Mononuclear cell (primary cell): ENCODE measurements at regions not wholly inside any gene's neighbourhood (a gene's known extent, or its start where the extent isn't known, plus 50 kb on each side); places are given as distances from the start of the nearest gene placed in this dataset.
"Not testable (repeated sequence)": the region's sequence is repeated elsewhere in the genome, so short reads cannot be mapped to it uniquely, and the experiment has no call there.

Source experiments
- H3K27me3 ChIP-seq: 2 replicates; pipeline ENCODE4 v1.6.0; 2011; ENCODE audit warnings: low read length, control low read depth; ENCODE audit not compliant: insufficient read depth
- H3K4me1 ChIP-seq: 2 replicates; pipeline ENCODE4 v1.5.1; 2011; ENCODE audit warnings: mild to moderate bottlenecking, low read length, control low read depth; ENCODE audit not compliant: insufficient read depth
- H3K4me3 ChIP-seq: 2 replicates; pipeline ENCODE4 v1.5.1; 2011; ENCODE audit warnings: mild to moderate bottlenecking, low read length, moderate library complexity
- H3K9me3 ChIP-seq: 2 replicates; pipeline ENCODE4 v1.5.1; 2011; ENCODE audit warnings: low read depth, mild to moderate bottlenecking, control low read depth, low read length

DNA sequence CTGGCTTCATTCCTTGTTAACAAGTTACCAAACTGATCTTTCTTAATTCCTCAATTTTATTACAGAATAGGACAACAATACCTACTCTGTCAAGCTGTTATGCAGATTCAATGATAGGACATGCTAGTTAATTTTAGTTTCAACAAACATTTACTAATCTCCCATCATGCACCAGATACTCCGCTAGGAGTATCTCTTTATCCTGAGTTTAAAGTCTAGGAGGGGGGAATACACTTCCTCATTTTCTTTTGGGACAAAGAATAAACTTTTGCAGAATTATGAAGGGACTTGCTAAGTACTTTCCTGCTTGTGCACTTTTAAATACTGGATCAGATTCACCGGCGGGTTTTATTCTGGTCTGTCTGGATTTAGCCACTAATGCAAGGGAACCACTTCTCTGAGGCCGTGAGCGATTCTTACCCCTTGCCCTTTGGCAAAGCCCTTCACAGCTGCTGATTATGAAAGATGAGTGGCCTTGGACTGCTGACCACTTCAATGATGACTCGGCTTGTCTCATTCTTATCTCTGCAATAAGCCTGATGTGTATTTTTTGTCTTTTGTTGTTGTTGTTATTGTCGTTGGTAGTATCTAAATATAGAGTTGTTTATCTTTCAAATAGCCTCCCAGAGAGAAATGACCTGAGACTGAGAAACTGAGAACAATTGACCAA is 73.9 kb downstream of the RMI1 start:
- Histone ChIP-seq H3K4me1 (no peaks in the 10 kb centered on the region), H3K4me3 (no peak overlapping the region), H3K9me3 (no peaks in the 10 kb centered on the region), H3K27me3 (no peaks in the 10 kb centered on the region)

DNA sequence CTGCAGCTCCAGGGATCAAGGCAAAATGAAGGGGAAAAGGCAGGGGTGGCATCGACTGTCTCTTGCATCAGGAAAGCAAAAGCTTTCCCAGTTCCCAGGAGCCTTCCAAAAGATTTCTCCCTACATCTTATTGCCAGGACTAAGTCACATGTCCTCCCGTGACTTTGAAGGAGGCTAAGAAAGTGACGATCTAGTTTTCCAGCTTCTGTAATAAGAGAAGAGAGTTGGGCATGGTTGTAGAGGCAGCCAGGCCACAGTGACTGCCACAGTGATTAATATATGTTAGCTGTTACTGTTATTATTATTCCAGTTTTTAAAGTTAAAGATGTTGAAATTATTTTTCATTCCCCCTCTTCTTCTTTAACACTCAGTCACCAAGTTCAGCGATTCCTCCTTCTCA is 77.1 kb downstream of the RMI1 start:
- H3K4me3 ChIP-seq = no peak overlapping the region
- H3K4me1 ChIP-seq = no peaks in the 10 kb centered on the region
- no peaks in the 10 kb centered on the region for H3K9me3 ChIP-seq
- H3K27me3 ChIP-seq = no peaks in the 10 kb centered on the region

DNA sequence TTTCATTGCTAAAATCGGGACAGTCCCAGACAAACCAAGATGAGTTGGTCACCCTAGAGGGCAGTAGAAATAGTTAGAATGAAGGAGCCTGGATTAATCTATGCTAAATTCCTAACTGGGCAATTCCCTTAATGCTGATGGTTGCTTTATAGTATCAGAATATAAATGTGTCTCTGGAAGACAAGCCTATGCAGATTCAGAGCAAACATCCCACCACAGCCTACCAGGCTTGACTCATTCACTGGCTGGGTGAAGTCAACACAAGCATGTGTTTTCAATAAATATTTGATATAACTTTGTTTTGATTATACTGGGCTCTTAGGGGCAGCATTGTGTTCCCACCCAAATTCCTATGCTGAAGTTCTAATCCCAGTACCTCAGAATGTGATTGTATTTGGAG is 79.3 kb downstream of the RMI1 start:
- no peaks in the 10 kb centered on the region for H3K9me3 ChIP-seq
- H3K27me3 ChIP-seq = no peaks in the 10 kb centered on the region
- no peak overlapping the region for H3K4me3 ChIP-seq
- H3K4me1 ChIP-seq = no peaks in the 10 kb centered on the region

DNA sequence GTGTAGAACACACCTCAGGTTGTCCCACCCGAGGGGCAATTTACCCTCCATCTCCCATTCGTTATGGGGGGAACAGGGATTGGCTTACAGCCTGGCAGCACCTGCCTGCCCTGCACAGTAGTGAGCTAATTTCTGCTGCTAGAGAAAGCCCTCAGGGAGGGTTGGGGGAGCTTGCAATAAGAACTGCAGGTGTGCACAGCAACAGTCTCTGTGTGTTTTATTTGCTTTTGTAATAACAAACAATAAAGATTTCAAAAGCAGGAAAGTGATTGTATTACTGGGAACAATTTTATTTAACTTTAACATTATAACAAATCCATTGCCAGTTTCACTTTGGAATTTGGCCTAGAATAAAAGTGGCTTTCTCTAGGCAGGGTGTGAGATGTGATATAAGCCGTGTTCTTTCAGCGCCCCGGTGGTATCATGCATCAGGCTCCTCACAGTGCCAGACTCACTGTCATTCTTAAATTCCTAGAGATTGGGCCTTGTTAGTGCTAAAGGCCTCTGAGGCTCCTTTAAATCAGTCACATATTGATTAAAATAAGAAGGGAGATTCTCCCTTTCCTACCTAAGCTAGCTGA is 81.1 kb downstream of the RMI1 start:
- no peaks in the 10 kb centered on the region for H3K9me3 ChIP-seq
- H3K27me3 ChIP-seq = no peaks in the 10 kb centered on the region
- H3K4me1 ChIP-seq = no peaks in the 10 kb centered on the region
- H3K4me3 ChIP-seq = no peak overlapping the region

DNA sequence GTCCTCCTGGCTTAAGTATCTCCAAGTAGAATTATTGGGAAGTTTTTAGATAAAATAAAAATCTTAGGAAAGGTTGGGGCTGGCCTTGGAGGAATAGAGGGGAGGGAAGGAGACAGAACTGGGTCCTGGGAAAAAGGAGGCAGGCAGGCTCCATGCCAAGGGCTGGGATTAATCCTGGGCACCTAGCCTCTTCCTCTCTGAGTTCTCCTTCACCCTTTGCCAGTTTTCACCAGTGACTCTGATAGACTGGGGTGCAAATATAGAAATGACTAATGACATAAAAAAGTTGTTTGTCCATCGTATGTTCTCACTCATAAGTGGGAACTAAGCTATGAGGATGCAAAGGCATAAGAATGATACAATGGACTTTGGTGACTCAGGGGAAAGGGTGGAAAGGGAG is 81.9 kb downstream of the RMI1 start:
- Histone ChIP-seq H3K27me3 (no peaks in the 10 kb centered on the region), H3K9me3 (no peaks in the 10 kb centered on the region), H3K4me3 (no peak overlapping the region), H3K4me1 (no peaks in the 10 kb centered on the region)

DNA sequence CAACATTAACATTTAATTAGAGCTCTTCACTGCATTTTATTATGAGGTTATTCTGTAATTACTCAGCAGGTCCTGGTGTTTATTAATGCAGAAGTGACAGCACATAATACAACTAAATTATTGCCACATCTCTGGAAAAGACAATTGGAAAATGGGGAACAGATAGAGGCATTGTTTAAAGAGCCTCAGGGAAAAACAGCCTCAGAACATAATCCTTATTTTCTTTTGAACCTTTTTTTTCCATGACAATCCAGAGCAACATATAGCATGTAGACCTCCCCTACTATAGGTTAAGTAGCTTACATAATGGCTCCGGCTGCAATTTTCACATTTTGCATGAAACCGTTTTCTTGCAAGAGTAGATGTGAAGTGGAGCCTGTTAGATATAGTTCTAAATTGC is 87.2 kb downstream of the RMI1 start:
- Histone ChIP-seq H3K4me3 (no peak overlapping the region), H3K4me1 (no peaks in the 10 kb centered on the region), H3K9me3 (no peaks in the 10 kb centered on the region), H3K27me3 (no peaks in the 10 kb centered on the region)

DNA sequence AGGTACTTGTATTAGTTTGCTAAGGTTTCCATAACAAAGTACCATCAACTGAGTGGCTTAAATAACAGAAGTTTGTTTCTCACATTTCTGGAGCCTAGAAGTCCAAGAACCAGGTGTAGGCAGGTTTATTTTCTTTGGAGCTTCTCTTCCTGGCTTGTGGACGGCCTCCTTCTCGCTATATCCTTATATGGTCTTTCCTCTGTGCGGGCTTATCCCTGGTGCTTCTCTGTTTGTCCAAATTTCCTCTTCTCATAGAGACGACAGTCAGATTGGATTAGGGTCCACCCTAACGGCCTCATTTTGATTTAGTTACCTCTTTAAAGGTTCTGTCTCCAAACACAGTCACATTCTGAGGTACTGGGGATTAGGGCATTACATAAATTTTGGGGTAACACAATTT is 88.3 kb downstream of the RMI1 start:
- no peaks in the 10 kb centered on the region for H3K4me1 ChIP-seq
- H3K9me3 ChIP-seq = no peaks in the 10 kb centered on the region
- H3K27me3 ChIP-seq = no peaks in the 10 kb centered on the region
- H3K4me3 ChIP-seq = no peak overlapping the region

DNA sequence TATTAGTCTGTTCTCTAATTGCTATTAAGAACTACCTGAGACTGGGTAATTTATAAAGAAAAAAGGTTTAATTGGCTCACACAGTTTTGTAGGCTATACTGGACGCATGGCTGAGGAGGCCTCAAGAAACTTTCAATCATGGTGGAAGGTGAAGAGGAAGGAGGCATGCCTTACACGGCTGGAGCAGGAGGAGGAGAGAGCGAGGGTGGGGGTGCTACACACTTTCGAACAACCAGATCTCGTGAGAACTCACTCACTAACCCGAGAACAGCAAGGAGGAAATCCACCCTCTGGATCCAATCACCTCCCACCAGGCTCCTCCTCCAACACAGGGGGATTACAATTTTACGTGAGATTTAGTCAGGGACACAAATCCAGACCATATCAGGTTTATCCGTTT is 90.0 kb downstream of the RMI1 start:
- Histone ChIP-seq H3K4me1 (no peaks in the 10 kb centered on the region), H3K4me3 (no peak overlapping the region), H3K9me3 (no peaks in the 10 kb centered on the region), H3K27me3 (no peaks in the 10 kb centered on the region)

DNA sequence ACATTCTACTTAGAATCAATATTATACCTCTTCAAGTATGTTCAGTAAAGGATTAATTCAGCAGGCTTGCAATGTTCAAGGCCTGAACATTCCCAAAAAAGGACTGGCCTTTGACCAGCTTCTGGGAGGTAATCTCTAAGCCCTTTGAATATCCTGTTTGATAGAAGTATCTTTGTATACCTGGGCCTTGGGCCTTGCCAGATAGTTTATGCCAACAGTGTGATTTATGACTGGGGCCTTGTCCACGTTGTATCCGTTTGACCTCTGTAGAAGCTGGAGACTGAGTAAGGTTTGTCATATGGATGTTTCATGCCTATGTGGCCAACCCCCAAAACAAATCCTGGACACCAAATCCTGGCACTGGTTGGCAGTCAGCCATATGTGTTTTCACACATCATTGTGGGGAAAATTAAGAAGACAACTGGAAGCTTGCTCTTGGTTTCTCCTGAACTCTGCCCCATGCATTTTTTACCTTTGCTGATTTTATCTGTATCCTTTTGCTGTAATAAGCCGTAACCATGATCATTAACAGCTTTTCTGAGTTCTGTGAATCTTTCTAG is 92.1 kb downstream of the RMI1 start:
- H3K9me3 ChIP-seq = no peaks in the 10 kb centered on the region
- no peaks in the 10 kb centered on the region for H3K27me3 ChIP-seq
- no peak overlapping the region for H3K4me3 ChIP-seq
- H3K4me1 ChIP-seq = no peaks in the 10 kb centered on the region

DNA sequence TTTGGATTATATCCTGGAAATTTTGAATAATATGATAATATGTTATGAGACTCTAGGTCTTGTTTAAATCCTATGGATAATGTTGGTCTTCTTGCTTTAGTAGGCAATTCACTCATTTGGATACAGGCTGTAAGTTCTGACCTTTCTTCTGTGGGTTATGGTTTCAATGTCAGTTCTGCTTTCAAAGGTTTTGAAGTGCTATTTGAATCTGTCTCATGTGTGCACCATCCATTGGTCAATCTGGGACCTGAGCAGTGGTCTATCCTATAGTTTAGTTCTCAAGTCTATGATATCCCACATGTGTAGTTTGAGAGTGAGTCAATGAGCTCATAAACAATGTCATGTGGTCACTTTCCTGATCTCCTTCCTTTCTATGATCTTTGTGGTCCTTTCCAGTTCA is 94.4 kb downstream of the RMI1 start:
- Histone ChIP-seq H3K4me3 (no peak overlapping the region), H3K27me3 (no peaks in the 10 kb centered on the region), H3K9me3 (no peaks in the 10 kb centered on the region), H3K4me1 (no peaks in the 10 kb centered on the region)

DNA sequence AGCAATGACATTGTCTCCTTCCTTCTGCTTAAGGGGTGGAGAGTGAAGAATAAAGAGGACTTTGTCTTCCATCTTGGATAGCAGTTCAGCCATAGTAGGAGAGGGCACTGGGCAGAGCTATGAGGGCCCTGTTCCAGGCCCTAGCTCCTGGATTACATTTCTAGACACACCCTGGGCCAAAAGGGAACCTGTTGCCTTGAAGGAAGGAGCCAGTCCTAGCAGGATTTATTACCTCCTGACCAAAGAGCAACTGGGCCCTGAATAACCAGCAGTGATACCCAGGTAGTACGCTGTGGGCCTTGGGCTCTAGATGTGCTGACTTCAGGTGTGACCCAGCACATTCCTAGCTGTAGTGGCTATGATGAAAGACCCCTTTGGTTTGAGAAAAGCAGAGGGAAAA is 95.8 kb downstream of the RMI1 start:
- Histone ChIP-seq H3K4me1 (no peaks in the 10 kb centered on the region), H3K4me3 (no peak overlapping the region), H3K9me3 (no peaks in the 10 kb centered on the region), H3K27me3 (no peaks in the 10 kb centered on the region)

DNA sequence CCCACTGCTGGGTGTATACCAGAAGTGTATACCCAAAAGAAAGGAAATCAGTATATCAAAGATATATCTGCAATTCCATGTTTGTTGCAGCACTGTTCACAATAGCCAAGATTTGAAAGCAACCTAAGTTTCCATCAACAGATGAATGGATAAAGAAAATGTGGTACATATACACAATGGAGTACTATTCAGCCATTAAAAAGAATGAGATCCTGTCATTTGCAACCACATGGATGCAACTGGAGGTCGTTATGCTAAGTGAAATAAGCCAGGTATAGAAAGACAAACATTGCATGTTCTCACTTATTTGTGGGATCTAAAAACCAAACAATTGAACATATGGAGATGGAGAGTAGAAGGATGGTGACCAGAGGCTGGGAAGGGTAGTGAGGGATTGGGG is 97.2 kb downstream of the RMI1 start:
- H3K27me3 ChIP-seq, H3K4me1 ChIP-seq, H3K4me3 ChIP-seq: not testable (repeated sequence)

DNA sequence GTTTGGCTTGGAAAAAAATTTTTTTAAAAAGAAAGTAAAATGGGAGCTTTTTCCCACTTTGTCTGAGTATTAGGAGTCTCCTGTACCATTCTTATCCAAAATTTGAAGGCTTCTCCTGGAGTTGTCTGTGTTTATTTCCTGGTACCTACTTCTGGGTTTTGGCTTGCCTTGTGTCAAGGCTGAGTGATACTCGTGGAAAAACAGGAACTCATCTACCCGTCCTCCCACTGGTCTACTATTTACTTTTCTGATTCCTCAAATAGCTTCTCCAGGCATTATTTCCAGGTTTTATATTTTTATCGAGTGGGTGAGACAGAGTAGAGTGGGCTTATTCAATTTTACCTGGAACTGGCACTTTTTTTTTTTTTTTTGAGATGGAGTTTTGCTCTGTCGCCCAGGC is 99.4 kb downstream of the RMI1 start:
- Histone ChIP-seq H3K9me3 (no peaks in the 10 kb centered on the region), H3K4me3 (no peak overlapping the region), H3K27me3 (no peaks in the 10 kb centered on the region), H3K4me1 (no peaks in the 10 kb centered on the region)

More for the DNA sequence above, 97.2 kb downstream of the RMI1 start:
- H3K9me3 ChIP-seq = not testable (repeated sequence)

DNA sequence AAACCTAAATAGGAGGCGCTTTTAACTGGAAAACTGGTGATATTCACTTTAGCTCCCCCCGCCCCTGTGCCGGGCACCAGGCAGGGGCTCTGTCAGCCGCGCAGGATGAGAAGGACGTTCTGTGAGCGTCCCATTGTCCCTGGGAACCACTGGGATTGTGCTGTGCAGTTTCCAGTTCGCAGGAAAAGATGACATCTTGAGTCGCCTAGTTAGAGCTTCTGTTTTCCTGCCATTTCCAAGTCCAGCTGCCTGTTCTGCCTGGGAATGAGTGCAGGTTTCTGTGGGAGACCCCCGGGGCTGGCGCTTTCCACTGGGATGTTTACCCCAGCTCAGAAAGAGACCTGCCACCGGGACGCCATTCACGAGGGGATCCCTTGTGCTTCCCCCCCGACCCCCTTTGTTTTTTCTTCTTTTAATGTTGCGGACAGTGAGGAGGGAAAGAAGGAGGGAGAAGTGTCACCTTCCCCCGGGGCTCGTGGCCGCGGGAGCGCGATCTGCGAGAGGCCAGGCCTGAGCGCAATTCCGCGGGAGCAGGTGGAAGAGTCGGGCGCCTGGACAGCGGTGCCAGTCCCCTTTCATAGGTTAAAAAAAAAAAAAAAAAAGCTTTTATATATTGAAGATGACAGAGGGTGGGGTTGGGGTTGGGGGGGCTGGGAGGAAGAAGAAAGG is 121.5 kb downstream of the RMI1 start:
- Histone ChIP-seq H3K27me3 (peaks cover 38% of the 10 kb centered on the region), H3K4me3 (no peak overlapping the region), H3K4me1 (no peaks in the 10 kb centered on the region), H3K9me3 (no peaks in the 10 kb centered on the region)

DNA sequence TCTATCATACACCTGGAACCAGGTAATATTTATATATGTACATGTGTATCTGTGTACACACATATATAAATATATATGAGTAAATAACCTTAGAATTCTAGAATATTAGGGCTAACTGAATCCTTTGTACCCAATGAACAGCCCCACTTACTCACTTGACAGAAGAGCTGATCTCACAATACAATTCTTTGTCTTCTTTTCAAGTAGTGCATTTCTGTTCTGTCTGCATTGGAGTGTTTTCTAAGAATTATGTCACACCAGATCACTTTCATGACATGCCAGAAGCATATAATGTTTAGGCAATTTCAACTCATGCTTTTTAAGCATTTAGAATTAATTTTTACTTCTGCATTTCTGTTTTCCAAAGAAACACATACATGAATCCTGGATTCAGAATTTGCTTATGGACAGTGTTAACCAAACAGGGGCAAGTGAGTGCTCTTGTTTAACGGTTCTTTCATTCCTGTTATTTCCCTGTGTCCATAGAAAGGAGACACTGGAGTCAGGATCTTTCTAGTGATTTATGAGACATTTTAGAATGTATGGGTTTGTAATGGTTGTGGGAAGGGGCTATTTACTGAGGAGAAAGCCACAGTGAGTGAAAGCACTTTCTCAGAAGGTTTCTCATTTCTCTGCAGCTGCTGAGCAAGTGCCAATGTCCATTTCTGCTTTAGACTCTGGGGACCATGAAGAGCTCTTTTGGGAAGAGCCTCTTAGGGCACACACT is 123.2 kb downstream of the RMI1 start:
- H3K4me3 ChIP-seq = no peak overlapping the region
- H3K4me1 ChIP-seq = no peaks in the 10 kb centered on the region
- H3K9me3 ChIP-seq = no peaks in the 10 kb centered on the region
- H3K27me3 ChIP-seq = peaks cover 38% of the 10 kb centered on the region
